H1 (cell line): ENCODE measurements at regions not wholly inside any gene's neighbourhood (a gene's known extent, or its start where the extent isn't known, plus 50 kb on each side); places are given as distances from the start of the nearest gene placed in this dataset.

Source experiments
- CTCF ChIA-PET: fragments of 300-600 bp; sonication (Branson Sonifier 250); formaldehyde crosslinking; loops from one replicate; lab custom pipeline; 2021; ENCODE audit not compliant: partially characterized antibody; lab: Charles Lee
- POLR2A ChIA-PET: fragments of 300-600 bp; sonication (Branson Sonifier 250); formaldehyde crosslinking; loops from one replicate; lab custom pipeline; 2021; ENCODE audit warnings: inconsistent platforms; ENCODE audit not compliant: partially characterized antibody; lab: Charles Lee
- DNase-seq, 2 experiments: peaks; one replicate each; pipeline versions ENCODE4 v3.0.0 to v3.0.0-alpha.2; 2010 to 2022; ENCODE audit warnings: low spot score in 2 of 2, low read depth in 1 of 2, mixed read lengths in 1 of 2
- FAIRE-seq: peaks from 2 replicates; lab custom pipeline; 2011; peaks lifted over from hg19 to GRCh38; lab: Jason Lieb, UNC
- H2AFZ ChIP-seq: 2 replicates; pipeline ENCODE4 v1.8.1; 2012; ENCODE audit warnings: low read length, inconsistent platforms
- H2AK5ac ChIP-seq: 2 replicates; pipeline ENCODE4 v1.6.1; 2013; ENCODE audit warnings: low read depth, low read length
- H2BK120ac ChIP-seq: replicated peaks from 2 replicates; pipeline ENCODE3; 2013; ENCODE audit warnings: low read depth, low read length, inconsistent platforms
- H2BK12ac ChIP-seq: 2 replicates; pipeline ENCODE4 v1.6.1; 2013; ENCODE audit warnings: low read depth, low read length
- H2BK15ac ChIP-seq: 2 replicates; pipeline ENCODE4 v1.6.1; 2013; ENCODE audit warnings: low read length
- H2BK20ac ChIP-seq: 2 replicates; pipeline ENCODE4 v1.6.1; 2013; ENCODE audit warnings: low read length
- H2BK5ac ChIP-seq: 2 replicates; pipeline ENCODE4 v1.6.1; 2013; ENCODE audit warnings: low read depth, low read length
- H3K14ac ChIP-seq: 2 replicates; pipeline ENCODE4 v1.6.1; 2013; ENCODE audit warnings: inconsistent platforms; ENCODE audit not compliant: insufficient read length
- H3K18ac ChIP-seq: 2 replicates; pipeline ENCODE4 v1.6.1; 2013; ENCODE audit warnings: low read length; ENCODE audit errors: extremely low read depth
- H3K23ac ChIP-seq: 2 replicates; pipeline ENCODE4 v1.6.1; 2013; ENCODE audit warnings: inconsistent platforms; ENCODE audit not compliant: insufficient read length
- H3K23me2 ChIP-seq: 2 replicates; pipeline ENCODE4 v1.6.1; 2013; ENCODE audit warnings: low read depth, low read length
- H3K27ac ChIP-seq: 2 replicates; pipeline ENCODE4 v1.6.1; 2011; ENCODE audit warnings: low read depth, low read length, inconsistent platforms
- H3K27me3 ChIP-seq, 4 experiments: replicated peaks in 1 of 4; 1 replicate in 1 of 4; 2 replicates in 3 of 4; pipeline versions ENCODE4 v1.6.1 to v1.8.1; 2011 to 2013; ENCODE audit warnings: low read length in 3 of 4, mild to moderate bottlenecking in 3 of 4, inconsistent platforms in 2 of 4, mixed read lengths in 2 of 4, moderate library complexity in 1 of 4; ENCODE audit not compliant: control insufficient read depth in 3 of 4, insufficient read depth in 3 of 4; ENCODE audit errors: extremely low read depth in 1 of 4
- H3K36me3 ChIP-seq, 4 experiments: 2 replicates each; pipeline versions ENCODE4 v1.6.1 to v1.8.1; 2011 to 2013; ENCODE audit warnings: mild to moderate bottlenecking in 4 of 4, low read length in 3 of 4, moderate library complexity in 2 of 4, control low read depth in 1 of 4, inconsistent platforms in 1 of 4; ENCODE audit not compliant: insufficient read depth in 4 of 4, control insufficient read depth in 2 of 4
- H3K4ac ChIP-seq: replicated peaks from 2 replicates; pipeline ENCODE3; 2013; ENCODE audit warnings: low read length, low read depth, mixed read lengths, inconsistent platforms; ENCODE audit not compliant: insufficient read length
- H3K4me1 ChIP-seq, 4 experiments: replicated peaks in 1 of 4; 1 replicate in 1 of 4; 2 replicates in 3 of 4; pipeline versions ENCODE4 v1.6.1 to v1.8.1; 2011 to 2013; ENCODE audit warnings: low read length in 3 of 4, inconsistent platforms in 2 of 4, mixed read lengths in 1 of 4; ENCODE audit not compliant: insufficient read depth in 4 of 4, control insufficient read depth in 3 of 4
- H3K4me2 ChIP-seq, 2 experiments: 2 replicates each; pipeline versions ENCODE4 v1.6.1 to v1.8.1; 2011 to 2013; ENCODE audit warnings: low read depth in 2 of 2, low read length in 2 of 2, control low read depth in 1 of 2, inconsistent platforms in 1 of 2, mild to moderate bottlenecking in 1 of 2; ENCODE audit not compliant: insufficient read depth in 1 of 2
- H3K4me3 ChIP-seq, 4 experiments: fragments of 200-600, 300-600 bp in 1 of 4; sonication (generic), shearing (Covaris generic), sonication (Bioruptor Twin) in 1 of 4; 2 replicates each; pipeline versions ENCODE4 v1.5.1 to v1.8.1; 2011 to 2016; ENCODE audit warnings: low read length in 4 of 4, low read depth in 3 of 4, control low read depth in 2 of 4, inconsistent platforms in 2 of 4, mild to moderate bottlenecking in 2 of 4, mixed read lengths in 1 of 4, moderate library complexity in 1 of 4; ENCODE audit not compliant: insufficient read depth in 2 of 4; ENCODE audit errors: extremely low read depth in 1 of 4
- H3K56ac ChIP-seq: replicated peaks from 2 replicates; pipeline ENCODE3; 2013; ENCODE audit warnings: low read depth, mild to moderate bottlenecking, mixed read lengths, low read length, inconsistent platforms; ENCODE audit not compliant: insufficient read length
- H3K79me1 ChIP-seq: 2 replicates; pipeline ENCODE4 v1.6.1; 2013; ENCODE audit warnings: low read depth, low read length, control low read depth
- H3K79me2 ChIP-seq, 2 experiments: 2 replicates each; pipeline versions ENCODE4 v1.6.1 to v1.8.1; 2012 to 2013; ENCODE audit warnings: low read length in 2 of 2, mild to moderate bottlenecking in 2 of 2, inconsistent platforms in 1 of 2; ENCODE audit not compliant: insufficient read depth in 2 of 2, control insufficient read depth in 1 of 2
- H3K9ac ChIP-seq, 4 experiments: replicated peaks in 1 of 4; 1 replicate in 1 of 4; 2 replicates in 3 of 4; pipeline versions ENCODE4 v1.6.1 to v1.8.1; 2011 to 2013; ENCODE audit warnings: low read depth in 3 of 4, low read length in 3 of 4, control low read depth in 2 of 4, mild to moderate bottlenecking in 2 of 4, moderate library complexity in 2 of 4, inconsistent platforms in 1 of 4; ENCODE audit errors: extremely low read depth in 1 of 4
- H3K9me3 ChIP-seq, 2 experiments: 2 replicates each; pipeline versions ENCODE4 v1.6.1 to v1.8.1; 2012 to 2013; ENCODE audit warnings: mild to moderate bottlenecking in 2 of 2, moderate library complexity in 2 of 2, control low read depth in 1 of 2, inconsistent platforms in 1 of 2, low read depth in 1 of 2, low read length in 1 of 2, mixed read lengths in 1 of 2; ENCODE audit not compliant: insufficient read depth in 2 of 2
- H4K20me1 ChIP-seq, 2 experiments: replicated peaks in 1 of 2; 2 replicates each; pipeline versions ENCODE3 to v1.8.1; 2011 to 2013; ENCODE audit warnings: inconsistent platforms in 2 of 2, low read length in 2 of 2, mild to moderate bottlenecking in 1 of 2; ENCODE audit not compliant: insufficient read depth in 2 of 2, control insufficient read depth in 1 of 2
- H4K5ac ChIP-seq: 2 replicates; pipeline ENCODE4 v1.6.1; 2013; ENCODE audit warnings: low read length, low read depth, mixed read lengths, inconsistent platforms; ENCODE audit not compliant: insufficient read length
- H4K8ac ChIP-seq: 2 replicates; pipeline ENCODE4 v1.8.0; 2013; ENCODE audit warnings: mild to moderate bottlenecking, moderate library complexity, low read length, inconsistent platforms; ENCODE audit not compliant: insufficient read depth; ENCODE audit errors: extremely low read depth
- H4K91ac ChIP-seq: replicated peaks from 2 replicates; pipeline ENCODE3; 2013; ENCODE audit warnings: low read length, mixed read lengths, inconsistent platforms; ENCODE audit not compliant: insufficient read length
- ASH2L ChIP-seq: fragments of 200-600, 300-600 bp; sonication (generic); IDR thresholded peaks from one replicate; pipeline ENCODE4 v1.7.1; 2017; ENCODE audit warnings: low read length
- CTBP2 ChIP-seq: IDR thresholded peaks from 2 replicates; pipeline ENCODE4 v1.7.0; 2011; ENCODE audit warnings: borderline replicate concordance, mild to moderate bottlenecking, moderate library complexity, mixed read lengths, low read length; ENCODE audit not compliant: insufficient read depth, insufficient read length
- EGR1 ChIP-seq: IDR thresholded peaks from 2 replicates; pipeline ENCODE4 v1.6.1; 2011; ENCODE audit warnings: low read depth, low read length, borderline replicate concordance
- EZH2 ChIP-seq: fragments of 200-600 bp; sonication (generic); IDR thresholded peaks from 2 replicates; pipeline ENCODE4 v1.7.1; 2012; ENCODE audit warnings: low read depth, mild to moderate bottlenecking, moderate library complexity, low read length, inconsistent platforms; ENCODE audit not compliant: severe bottlenecking
- KDM1A ChIP-seq: fragments of 200-600, 300-600 bp; sonication (generic); IDR thresholded peaks from 2 replicates; pipeline ENCODE4 v1.7.1; 2016; ENCODE audit warnings: mild to moderate bottlenecking, low read length, borderline replicate concordance
- KDM4A ChIP-seq: IDR thresholded peaks from one replicate; pipeline ENCODE4 v1.7.1; 2012; ENCODE audit warnings: low read depth, mild to moderate bottlenecking, moderate library complexity, low read length, inconsistent platforms; ENCODE audit not compliant: severe bottlenecking
- KDM5A ChIP-seq: fragments of 200-600 bp; IDR thresholded peaks from 2 replicates; pipeline ENCODE4 v1.7.1; 2012; ENCODE audit warnings: mild to moderate bottlenecking, low read length, inconsistent platforms, mixed read lengths
- NRF1 ChIP-seq: IDR thresholded peaks from 2 replicates; pipeline ENCODE4 v1.6.1; 2011; ENCODE audit warnings: mild to moderate bottlenecking, low read depth, low read length, improper control_type of control experiment
- POLR2AphosphoS5 ChIP-seq: IDR thresholded peaks from 2 replicates; pipeline ENCODE4 v1.6.1; 2011; ENCODE audit warnings: low read depth, low read length
- RFX5 ChIP-seq: IDR thresholded peaks from 2 replicates; pipeline ENCODE4 v1.6.1; 2011; ENCODE audit warnings: low read depth, low read length, improper control_type of control experiment, borderline replicate concordance
- RXRA ChIP-seq: IDR thresholded peaks from 2 replicates; pipeline ENCODE4 v1.6.1; 2011; ENCODE audit warnings: low read depth, mild to moderate bottlenecking, low read length, moderate library complexity; ENCODE audit not compliant: insufficient read depth
- SAP30 ChIP-seq: fragments of 300-600 bp; sonication (generic); IDR thresholded peaks from 2 replicates; pipeline ENCODE4 v1.7.1; 2012; ENCODE audit warnings: low read length, moderate library complexity, mild to moderate bottlenecking, inconsistent platforms; ENCODE audit not compliant: insufficient read depth, insufficient replicate concordance
- SP1 ChIP-seq: IDR thresholded peaks from 2 replicates; pipeline ENCODE4 v1.6.1; 2011; ENCODE audit warnings: low read depth, low read length
- SP4 ChIP-seq: IDR thresholded peaks from 2 replicates; pipeline ENCODE4 v1.6.1; 2012; ENCODE audit warnings: low read length, inconsistent platforms
- TCF12 ChIP-seq: IDR thresholded peaks from 2 replicates; pipeline ENCODE4 v1.6.1; 2011; ENCODE audit warnings: low read depth, mild to moderate bottlenecking, low read length
- WGBS, 2 experiments: shearing (Covaris generic) in 1 of 2; methylation state at CpG; one replicate each; pipeline versions ENCODE4 v1.1.6 to v1.1.7; 2013 to 2015; ENCODE audit warnings: low lambda C conversion rate in 2 of 2, mixed read lengths in 2 of 2, inconsistent platforms in 1 of 2, low coverage in 1 of 2, missing lambda C conversion rate in 1 of 2; ENCODE audit not compliant: insufficient replicate concordance in 2 of 2, insufficient coverage in 1 of 2, insufficient read length in 1 of 2; ENCODE audit errors: extremely low coverage in 1 of 2, missing lambda C conversion rate in 1 of 2; 5-methylcytosine and 5-hydroxymethylcytosine counted together

- H3K4me2 ChIP-seq, result no peak overlapping the region
- H3K4ac ChIP-seq, result no peak overlapping the region
- no peak overlapping the region for H2BK12ac ChIP-seq
- no peaks in the 10 kb centered on the region for H3K79me2 ChIP-seq
- no peak overlapping the region for H2BK20ac ChIP-seq
- no peak overlapping the region for H3K9ac ChIP-seq
- H4K5ac ChIP-seq, result no peak overlapping the region
- H3K4me1 ChIP-seq, result no peaks in the 10 kb centered on the region
- no peaks in the 10 kb centered on the region for H4K20me1 ChIP-seq
- H2BK5ac ChIP-seq, result no peak overlapping the region
- WGBS, 2 experiments, result 72% methylated on average over 4 of the region's 4 CpGs; no CpG with 5 or more reads in 1 of the 2 experiments
- no peak overlapping the region for H3K56ac ChIP-seq
- no peaks in the 10 kb centered on the region for H3K36me3 ChIP-seq
- no peak overlapping the region for H4K91ac ChIP-seq
- no peak overlapping the region for H2AK5ac ChIP-seq
- H3K27me3 ChIP-seq, result no peaks in the 10 kb centered on the region
- H2BK15ac ChIP-seq, result no peak overlapping the region
- no peak overlapping the region for H3K4me3 ChIP-seq
- no peak overlapping the region for H3K23ac ChIP-seq
- no peak overlapping the region for H2AFZ ChIP-seq
- H4K8ac ChIP-seq, result no peak overlapping the region
- H3K27ac ChIP-seq, result no peak overlapping the region
- no peaks in the 10 kb centered on the region; a peak in 2 of 4 replicates for H3K9me3 ChIP-seq
- no peaks in the 10 kb centered on the region for H3K79me1 ChIP-seq
- no peak for FAIRE-seq
- no peak overlapping the region for H3K14ac ChIP-seq
- H2BK120ac ChIP-seq, result no peak overlapping the region
- CTCF ChIA-PET, result interaction anchor here (0.6 to 0.8 kb wide), 2 partner anchors 236 to 1524 kb away, joined by 3 read pairs; no protein-coding TSS in a partner anchor
- no peak overlapping the region for H3K18ac ChIP-seq
- TF ChIP-seq KDM5A, result no peak
- TF ChIP-seq EZH2, result no peak
- no peak for TF ChIP-seq SP1
- TF ChIP-seq NRF1, result no peak
- TF ChIP-seq POLR2AphosphoS5, result no peak
- TF ChIP-seq SP4, result no peak
- TF ChIP-seq TCF12, result no peak
- TF ChIP-seq SAP30, result no peak
- no peak for TF ChIP-seq KDM1A
- TF ChIP-seq RFX5, result no peak
- TF ChIP-seq KDM4A, result no peak
- TF ChIP-seq CTBP2, result no peak
- TF ChIP-seq ASH2L, result no peak
- no peak for TF ChIP-seq EGR1
- no peak for TF ChIP-seq RXRA
- no peak for DNase-seq
- no peaks in the 10 kb centered on the region for H3K23me2 ChIP-seq
- POLR2A ChIA-PET, result no interaction called here
These were observed 195.1 kb upstream of the KLF6 start for GRCh38 chr10:3980144-3980543.
